OCI-LY3 (cell line): ENCODE measurements at regions not wholly inside any gene's neighbourhood (a gene's known extent, or its start where the extent isn't known, plus 50 kb on each side); places are given as distances from the start of the nearest gene placed in this dataset.

Source experiments
- CTCF ChIP-seq: fragments of 200-600, 300-600 bp; sonication (generic); IDR thresholded peaks from 2 replicates; pipeline ENCODE4 v1.5.1; 2014; ENCODE audit warnings: antibody characterized with exemption, low read length, low read depth
- EZH2phosphoT487 ChIP-seq: fragments of 200-600 bp; shearing (Covaris generic); IDR thresholded peaks from 2 replicates; pipeline ENCODE4 v1.6.1; 2018; ENCODE audit warnings: antibody characterized with exemption, mixed run types, low read depth

- TF ChIP-seq CTCF (no peak), EZH2phosphoT487 (no peak)
These were observed 278.5 kb upstream of the UMPS start for GRCh38 chr3:124451630-124452317.
